ENCODE measurements at regions not wholly inside any gene's neighbourhood (a gene's known extent, or its start where the extent isn't known, plus 50 kb on each side); places are given as distances from the start of the nearest gene placed in this dataset.

GRCh38 chr14:97432586-97432985 is 635.4 kb downstream of the VRK1 start:
- Histone ChIP-seq H3K9ac (ENCODE audit: insufficient read depth, low read depth, low read length) (no peak overlapping the region), H3K79me2 (ENCODE audit: insufficient read depth, low read length) (no peaks in the 10 kb centered on the region), H4K20me1 (ENCODE audit: insufficient read depth, low read length) (no peaks in the 10 kb centered on the region), H2AFZ (ENCODE audit: low read length) (no peak overlapping the region), H3K4me2 (ENCODE audit: low read depth, low read length) (no peak overlapping the region), H3K36me3 (replicated peaks in 1 of 2; ENCODE audit: control insufficient read depth in 1 of 2, insufficient read depth in 2 of 2, low read length in 2 of 2) (no peaks in the 10 kb centered on the region), H3K4me3 (replicated peaks in 1 of 3; ENCODE audit: insufficient read depth in 1 of 3, low read depth in 2 of 3, low read length in 3 of 3) (no peak overlapping the region), H3K9me3 (ENCODE audit: low read length) (peaks cover 60% of the 10 kb centered on the region), H3K27me3 (ENCODE audit: control insufficient read depth in 1 of 2, insufficient read depth in 2 of 2, low read length in 2 of 2) (no peaks in the 10 kb centered on the region), H3K27ac (ENCODE audit: extremely low read length, insufficient read depth, low read length) (no peak overlapping the region), H3K4me1 (ENCODE audit: insufficient read depth, low read length) (no peaks in the 10 kb centered on the region)
- WGBS (ENCODE audit: low lambda C conversion rate), result 30% methylated on average over 4 of the region's 6 CpGs
- in situ Hi-C loops (cut with HindIII; ENCODE audit: extremely low pct_ligation_motif_present, low pct_unique_long_range_greater_than_20kb) (no loop called here), intact Hi-C loops (cut with micrococcal nuclease; ENCODE audit: unreplicated experiment) (no loop called here)
- BruUV-seq (replicated peaks), result no TSS peak
- TF ChIP-seq SMC3 (IDR thresholded peaks at IDR 0.05; ENCODE audit: low read length), result no peak
- TF ChIP-seq CENPBD1 (CRISPR knock-in tag; IDR thresholded peaks at IDR 0.05; ENCODE audit: borderline replicate concordance, low read depth), result no peak
- no peak for TF ChIP-seq ZNF816 (CRISPR knock-in tag; IDR thresholded peaks at IDR 0.05; ENCODE audit: borderline replicate concordance)
- TF ChIP-seq SRSF4 (IDR thresholded peaks at IDR 0.05; ENCODE audit: low read depth, low read length, poor library complexity, severe bottlenecking), result no peak
- TF ChIP-seq HMGA1 (CRISPR knock-in tag; conservative IDR thresholded peaks at IDR 0.05), result no peak
- TF ChIP-seq CEBPZ (IDR thresholded peaks at IDR 0.05; ENCODE audit: low read length), result no peak
- no peak for TF ChIP-seq TRIM22 (IDR thresholded peaks at IDR 0.05)
- ChIA-PET CTCF (ENCODE audit: low intra/inter-chr PET ratio, low total read pairs) (no interaction called here), POLR2A (no interaction called here)
- no peak for ATAC-seq
- no peak for FAIRE-seq
- no peak for DNase-seq (ENCODE audit: low spot score)

All from HepG2 (cell line).